GM23338 (cell line): ENCODE measurements at regions not wholly inside any gene's neighbourhood (a gene's known extent, or its start where the extent isn't known, plus 50 kb on each side); places are given as distances from the start of the nearest gene placed in this dataset.

Source experiments
- ATAC-seq: fragments of 200-7000 bp; cut with Tn5 transposase; 3 replicates; pipeline ENCODE4 v1.9.1; 2020
- DNase-seq: peaks from one replicate; pipeline ENCODE4 v3.0.0-alpha.2; 2015; ENCODE audit warnings: low spot score
- H2AFZ ChIP-seq: fragments of 200-600 bp; sonication (generic); 2 replicates; pipeline ENCODE4 v1.8.0; 2016; ENCODE audit warnings: antibody characterized with exemption, mild to moderate bottlenecking, moderate library complexity
- H3F3A ChIP-seq: fragments of 200-600 bp; sonication (generic); replicated peaks from 2 replicates; pipeline ENCODE4 v1.8.0; 2017; ENCODE audit warnings: antibody characterized with exemption, mixed run types, low read depth
- H3K27ac ChIP-seq: fragments of 200-600 bp; sonication (generic); 2 replicates; pipeline ENCODE4 v1.6.1; 2016; ENCODE audit warnings: low read depth
- H3K27me3 ChIP-seq: fragments of 200-600 bp; sonication (generic); 2 replicates; pipeline ENCODE4 v1.8.0; 2016; ENCODE audit warnings: mild to moderate bottlenecking, mixed run types, moderate library complexity; ENCODE audit not compliant: insufficient read depth
- H3K36me3 ChIP-seq: fragments of 200-600 bp; sonication (generic); 2 replicates; pipeline ENCODE4 v1.8.0; 2016; ENCODE audit warnings: mild to moderate bottlenecking; ENCODE audit not compliant: insufficient read depth
- H3K4me1 ChIP-seq: fragments of 200-600 bp; sonication (generic); 2 replicates; pipeline ENCODE4 v1.8.0; 2016; ENCODE audit warnings: mild to moderate bottlenecking, moderate library complexity; ENCODE audit not compliant: insufficient read depth
- H3K4me2 ChIP-seq: fragments of 200-600 bp; sonication (generic); 2 replicates; pipeline ENCODE4 v1.7.1; 2017; ENCODE audit warnings: mixed run types
- H3K4me3 ChIP-seq: fragments of 200-600 bp; sonication (generic); 2 replicates; pipeline ENCODE4 v1.6.1; 2016; ENCODE audit warnings: mixed run types
- H3K79me2 ChIP-seq: fragments of 200-600 bp; sonication (generic); replicated peaks from 2 replicates; pipeline ENCODE4 v1.8.0; 2017; ENCODE audit warnings: mild to moderate bottlenecking; ENCODE audit not compliant: insufficient read depth
- H3K9me2 ChIP-seq: fragments of 200-600 bp; sonication (generic); 2 replicates; pipeline ENCODE4 v1.8.0; 2017; ENCODE audit not compliant: insufficient read depth
- H4K20me1 ChIP-seq: fragments of 200-600 bp; sonication (generic); replicated peaks from 2 replicates; pipeline ENCODE4 v1.8.0; 2017; ENCODE audit warnings: mild to moderate bottlenecking; ENCODE audit not compliant: insufficient read depth
- H3K27ac Mint-ChIP-seq: 2 replicates; pipeline ENCODE4 v1.8.0; 2020; ENCODE audit warnings: inconsistent platforms, mild to moderate bottlenecking, moderate library complexity, mixed read lengths
- H3K27me3 Mint-ChIP-seq: 3 replicates; pipeline ENCODE4 v1.8.0; 2022; ENCODE audit warnings: low read depth, mild to moderate bottlenecking, moderate library complexity, mixed read lengths, inconsistent platforms; ENCODE audit not compliant: insufficient read depth, poor library complexity
- H3K36me3 Mint-ChIP-seq: 3 replicates; pipeline ENCODE4 v1.8.0; 2021; ENCODE audit warnings: low read depth, mild to moderate bottlenecking, inconsistent platforms, moderate library complexity, mixed read lengths
- H3K4me1 Mint-ChIP-seq: 3 replicates; pipeline ENCODE4 v1.8.0; 2020; ENCODE audit warnings: mild to moderate bottlenecking, inconsistent platforms, mixed read lengths
- H3K4me3 Mint-ChIP-seq: 3 replicates; pipeline ENCODE4 v1.8.0; 2021; ENCODE audit warnings: moderate library complexity, mild to moderate bottlenecking, inconsistent platforms, mixed read lengths
- H3K9me3 Mint-ChIP-seq: 3 replicates; pipeline ENCODE4 v1.8.0; 2020; ENCODE audit warnings: moderate library complexity, mild to moderate bottlenecking, inconsistent platforms, mixed read lengths
- CREB1 ChIP-seq: fragments of 250-450 bp; sonication (Bioruptor Pico); IDR thresholded peaks from 2 replicates; pipeline ENCODE4 v1.5.0; 2020; ENCODE audit warnings: low read depth, mild to moderate bottlenecking, moderate library complexity
- ETS1 ChIP-seq: IDR thresholded peaks from 2 replicates; pipeline ENCODE4 v1.6.1; 2016; ENCODE audit warnings: antibody characterized with exemption
- EZH2 ChIP-seq: fragments of 200-600 bp; sonication (generic); IDR thresholded peaks from one replicate; pipeline ENCODE4 v1.8.0; 2017; ENCODE audit warnings: antibody characterized with exemption, mild to moderate bottlenecking, low read depth; ENCODE audit not compliant: unreplicated experiment
- EZH2phosphoT487 ChIP-seq: fragments of 200-600 bp; sonication (generic); IDR thresholded peaks from one replicate; pipeline ENCODE4 v1.8.1; 2018; ENCODE audit warnings: antibody characterized with exemption; ENCODE audit not compliant: unreplicated experiment
- JUNB ChIP-seq: IDR thresholded peaks from one replicate; pipeline ENCODE4 v1.6.1; 2016; ENCODE audit warnings: antibody characterized with exemption; ENCODE audit not compliant: unreplicated experiment
- NANOG ChIP-seq: IDR thresholded peaks from 2 replicates; pipeline ENCODE4 v1.6.1; 2016; ENCODE audit warnings: antibody characterized with exemption, borderline replicate concordance
- POLR2AphosphoS5 ChIP-seq: IDR thresholded peaks from 2 replicates; pipeline ENCODE4 v1.6.1; 2016; ENCODE audit warnings: antibody characterized with exemption, low read depth
- REST ChIP-seq: IDR thresholded peaks from one replicate; pipeline ENCODE4 v1.6.1; 2018; ENCODE audit warnings: antibody characterized with exemption; ENCODE audit not compliant: unreplicated experiment
- STAT1 ChIP-seq: IDR thresholded peaks from one replicate; pipeline ENCODE4 v1.6.1; 2016; ENCODE audit warnings: antibody characterized with exemption; ENCODE audit not compliant: unreplicated experiment
- ZNF114 ChIP-seq: fragments of 250-450 bp; sonication (Bioruptor Pico); IDR thresholded peaks from 2 replicates; pipeline ENCODE4 v1.5.0; 2020; ENCODE audit warnings: mild to moderate bottlenecking, moderate library complexity
- ZNF331 ChIP-seq: fragments of 250-450 bp; sonication (Bioruptor Pico); IDR thresholded peaks from 2 replicates; pipeline ENCODE4 v1.5.0; 2020; ENCODE audit warnings: low read depth, mild to moderate bottlenecking, moderate library complexity
- ZNF462 ChIP-seq: fragments of 250-450 bp; sonication (Bioruptor Pico); IDR thresholded peaks from 2 replicates; pipeline ENCODE4 v1.5.0; 2020; ENCODE audit warnings: mild to moderate bottlenecking, moderate library complexity
- TF ChIP-seq, protein P1 (sequence below), 2 experiments: fragments of 200-600 bp in 1 of 2; sonication (generic) in 1 of 2; conservative IDR thresholded peaks; 2 replicates each; pipeline versions ENCODE4 v1.5.1 to v1.6.1; 2016 to 2017; ENCODE audit warnings: antibody characterized with exemption in 2 of 2, low read depth in 2 of 2, mild to moderate bottlenecking in 2 of 2, moderate library complexity in 1 of 2

DNA sequence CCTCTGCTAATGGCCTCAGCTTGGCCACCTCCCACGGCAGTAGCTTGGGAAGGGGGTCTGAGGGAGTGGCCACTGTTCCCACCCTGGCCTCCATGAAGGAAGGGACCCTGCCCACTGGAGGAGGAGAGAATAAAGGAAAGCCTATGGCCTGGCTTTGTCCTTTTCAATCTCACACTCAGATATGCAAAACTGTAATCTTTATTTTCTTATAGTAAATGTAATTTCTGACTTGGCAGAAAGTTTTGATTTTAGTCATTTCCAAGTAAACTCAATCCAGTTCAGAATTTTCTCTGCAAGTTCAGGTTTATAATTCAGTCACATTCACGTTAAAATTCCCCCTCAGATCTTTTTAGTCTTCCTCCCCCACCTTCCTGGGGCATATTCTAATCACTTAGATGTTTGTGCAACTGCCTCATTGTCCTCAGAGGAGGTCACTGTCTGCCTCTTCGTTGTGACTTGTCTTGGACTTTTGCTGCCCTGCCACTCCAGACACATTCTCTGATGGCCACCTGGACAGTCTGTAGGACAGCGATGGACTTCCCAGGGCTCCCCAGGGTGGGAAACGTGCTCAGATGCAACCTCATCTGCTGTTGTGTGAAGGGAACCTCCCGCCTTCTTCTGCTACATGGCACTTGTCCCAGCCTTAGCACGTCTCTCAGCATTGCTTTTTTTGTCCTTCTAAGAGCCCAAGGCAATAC, 222.8 kb upstream of the TBL1XR1 start:
- Histone ChIP-seq H2AFZ (no peak overlapping the region), H3K27me3 (no peaks in the 10 kb centered on the region), H3K79me2 (no peaks in the 10 kb centered on the region), H4K20me1 (no peaks in the 10 kb centered on the region), H3K9me2 (no peaks in the 10 kb centered on the region), H3K4me2 (no peak overlapping the region), H3K4me3 (no peak overlapping the region), H3K4me1 (0 out of 2 replicates have a peak, but pooled peaks cover 3% of the 10 kb centered on the region), H3F3A (no peaks in the 10 kb centered on the region), H3K36me3 (no peaks in the 10 kb centered on the region), H3K27ac (no peak overlapping the region)
- TF ChIP-seq ZNF114 (no peak), EZH2 (no peak), STAT1 (no peak), NANOG (no peak), ZNF331 (CRISPR knock-in tag) (no peak), ETS1 (no peak), POLR2AphosphoS5 (no peak), ZNF462 (no peak), EZH2phosphoT487 (no peak), REST (no peak), CREB1 (CRISPR knock-in tag) (no peak), JUNB (no peak)
- TF ChIP-seq, protein P1, sequence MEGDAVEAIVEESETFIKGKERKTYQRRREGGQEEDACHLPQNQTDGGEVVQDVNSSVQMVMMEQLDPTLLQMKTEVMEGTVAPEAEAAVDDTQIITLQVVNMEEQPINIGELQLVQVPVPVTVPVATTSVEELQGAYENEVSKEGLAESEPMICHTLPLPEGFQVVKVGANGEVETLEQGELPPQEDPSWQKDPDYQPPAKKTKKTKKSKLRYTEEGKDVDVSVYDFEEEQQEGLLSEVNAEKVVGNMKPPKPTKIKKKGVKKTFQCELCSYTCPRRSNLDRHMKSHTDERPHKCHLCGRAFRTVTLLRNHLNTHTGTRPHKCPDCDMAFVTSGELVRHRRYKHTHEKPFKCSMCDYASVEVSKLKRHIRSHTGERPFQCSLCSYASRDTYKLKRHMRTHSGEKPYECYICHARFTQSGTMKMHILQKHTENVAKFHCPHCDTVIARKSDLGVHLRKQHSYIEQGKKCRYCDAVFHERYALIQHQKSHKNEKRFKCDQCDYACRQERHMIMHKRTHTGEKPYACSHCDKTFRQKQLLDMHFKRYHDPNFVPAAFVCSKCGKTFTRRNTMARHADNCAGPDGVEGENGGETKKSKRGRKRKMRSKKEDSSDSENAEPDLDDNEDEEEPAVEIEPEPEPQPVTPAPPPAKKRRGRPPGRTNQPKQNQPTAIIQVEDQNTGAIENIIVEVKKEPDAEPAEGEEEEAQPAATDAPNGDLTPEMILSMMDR (conservative IDR thresholded peaks at IDR 0.05; ENCODE audit: low read depth in 2 of 2): no peak
- DNase-seq: no peak
- Mint-ChIP-seq H3K4me1 (peaks cover 17% of the 10 kb centered on the region), H3K9me3 (no peaks in the 10 kb centered on the region), H3K36me3 (no peaks in the 10 kb centered on the region; the same call in 2 of the 3 replicates), H3K27me3 (peaks cover 2% of the 10 kb centered on the region), H3K27ac (no peak overlapping the region; the same call in 1 of the 2 replicates), H3K4me3 (no peak overlapping the region)
- ATAC-seq: no peak
